Natural killer cell (primary cell): ENCODE measurements at regions not wholly inside any gene's neighbourhood (a gene's known extent, or its start where the extent isn't known, plus 50 kb on each side); places are given as distances from the start of the nearest gene placed in this dataset.

Experiments used
- ATAC-seq, 3 donors: fragments of 150-1000 bp in 2 of 3; fragments of 200-7000 bp in 1 of 3; cut with Tn5 transposase; 1 replicate in 1 of 3; 2 replicates in 2 of 3; pipeline ENCODE4 v1.10.0; 2021; ENCODE audit warnings: mild to moderate bottlenecking in 2 of 3, moderate library complexity in 2 of 3
- DNase-seq, 2 donors: peaks; one replicate each; pipeline versions ENCODE4 v3.0.0 to v3.0.0-alpha.2; 2013 to 2021; ENCODE audit warnings: mixed read lengths in 1 of 2
- H3K27ac ChIP-seq: one replicate; pipeline ENCODE4 v1.5.1; 2013; ENCODE audit warnings: mild to moderate bottlenecking, low read length
- H3K27me3 ChIP-seq: one replicate; pipeline ENCODE4 v1.6.1; 2013; ENCODE audit warnings: low read length; ENCODE audit not compliant: control insufficient read depth, insufficient read depth
- H3K36me3 ChIP-seq: one replicate; pipeline ENCODE4 v1.6.1; 2013; ENCODE audit warnings: low read length; ENCODE audit not compliant: control insufficient read depth, insufficient read depth
- H3K4me1 ChIP-seq: one replicate; pipeline ENCODE4 v1.6.1; 2013; ENCODE audit warnings: low read length; ENCODE audit not compliant: control insufficient read depth, insufficient read depth
- H3K4me3 ChIP-seq: one replicate; pipeline ENCODE4 v1.5.1; 2013; ENCODE audit warnings: low read length
- H3K9me3 ChIP-seq: one replicate; pipeline ENCODE4 v1.6.1; 2013; ENCODE audit warnings: low read length; ENCODE audit not compliant: control insufficient read depth, insufficient read depth
- H3K27ac Mint-ChIP-seq, 2 donors: one replicate each; pipeline ENCODE4 v1.8.0; 2022; ENCODE audit warnings: mild to moderate bottlenecking in 2 of 2, mixed read lengths in 2 of 2, moderate library complexity in 1 of 2
- H3K27me3 Mint-ChIP-seq, 2 donors: one replicate each; pipeline ENCODE4 v1.8.0; 2022; ENCODE audit warnings: low read depth in 2 of 2, mixed read lengths in 2 of 2
- H3K36me3 Mint-ChIP-seq: one replicate; pipeline ENCODE4 v1.8.0; 2022; ENCODE audit warnings: mixed read lengths
- H3K4me1 Mint-ChIP-seq, 2 donors: one replicate each; pipeline ENCODE4 v1.8.0; 2022; ENCODE audit warnings: mixed read lengths in 2 of 2
- H3K4me3 Mint-ChIP-seq: one replicate; pipeline ENCODE4 v1.8.0; 2022; ENCODE audit warnings: mild to moderate bottlenecking, moderate library complexity, mixed read lengths
- H3K9me3 Mint-ChIP-seq, 2 donors: one replicate each; pipeline ENCODE4 v1.8.0; 2022; ENCODE audit warnings: mixed read lengths in 2 of 2
- CTCF ChIP-seq: fragments of 200-600 bp; IDR thresholded peaks from one replicate; pipeline ENCODE4 v1.8.0; 2022; ENCODE audit warnings: antibody characterized with exemption
- WGBS: methylation state at CpG from one replicate; pipeline ENCODE4 v1.1.7; 2013; ENCODE audit warnings: missing lambda C conversion rate; ENCODE audit not compliant: insufficient coverage; 5-methylcytosine and 5-hydroxymethylcytosine counted together
- intact Hi-C: fragments of 100-400 bp; cut with micrococcal nuclease; formaldehyde crosslinking; loops from one replicate; pipeline ENCODE4 v1.14.2; 2022

DNA sequence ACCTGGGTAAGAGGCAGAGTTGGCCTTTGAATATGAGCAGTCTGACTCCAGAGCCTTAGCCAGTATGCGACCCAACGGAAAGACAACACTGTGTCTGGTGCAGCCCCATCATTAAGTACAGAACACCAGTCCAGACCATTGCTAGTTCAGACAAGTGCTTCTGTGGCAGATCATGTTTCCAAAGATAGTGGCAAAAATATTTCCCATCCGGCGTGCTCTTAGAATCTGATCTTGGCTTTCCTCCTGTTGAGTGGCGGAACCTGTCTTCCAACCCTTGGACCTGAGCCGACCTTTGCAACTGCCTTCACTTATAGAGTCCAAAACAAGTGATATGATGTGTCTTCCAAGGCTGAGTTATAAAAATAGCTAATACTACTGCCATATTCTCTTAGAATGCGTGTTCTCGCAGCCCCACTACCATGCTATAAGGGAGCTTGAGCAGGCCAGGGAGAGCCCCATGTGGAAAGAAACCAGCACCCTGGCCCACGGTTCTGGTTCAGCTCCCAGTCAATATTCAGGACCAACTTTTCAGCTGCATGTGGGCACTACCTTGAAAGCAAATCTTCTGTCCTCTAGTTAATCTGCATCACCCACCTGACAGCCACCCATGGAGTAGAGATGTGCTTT is 322.4 kb upstream of the SLCO3A1 start:
- no peaks in the 10 kb centered on the region for H3K9me3 Mint-ChIP-seq
- Histone ChIP-seq H3K4me1 (no peaks in the 10 kb centered on the region), H3K4me3 (no peak overlapping the region), H3K27ac (no peak overlapping the region), H3K27me3 (no peaks in the 10 kb centered on the region), H3K36me3 (no peaks in the 10 kb centered on the region), H3K9me3 (no peaks in the 10 kb centered on the region)
- DNase-seq (no peak), ATAC-seq (no peak)
- H3K36me3 Mint-ChIP-seq: no peaks in the 10 kb centered on the region
- intact Hi-C loops: no loop called here
- H3K4me1 Mint-ChIP-seq: no peaks in the 10 kb centered on the region
- peaks cover 8 to 38% of the 10 kb centered on the region in 2 donors for H3K27me3 Mint-ChIP-seq
- no peak overlapping the region for H3K27ac Mint-ChIP-seq
- TF ChIP-seq CTCF: no peak
- H3K4me3 Mint-ChIP-seq: no peak overlapping the region
- WGBS: 91% methylated on average over 9 of the region's 9 CpGs

DNA sequence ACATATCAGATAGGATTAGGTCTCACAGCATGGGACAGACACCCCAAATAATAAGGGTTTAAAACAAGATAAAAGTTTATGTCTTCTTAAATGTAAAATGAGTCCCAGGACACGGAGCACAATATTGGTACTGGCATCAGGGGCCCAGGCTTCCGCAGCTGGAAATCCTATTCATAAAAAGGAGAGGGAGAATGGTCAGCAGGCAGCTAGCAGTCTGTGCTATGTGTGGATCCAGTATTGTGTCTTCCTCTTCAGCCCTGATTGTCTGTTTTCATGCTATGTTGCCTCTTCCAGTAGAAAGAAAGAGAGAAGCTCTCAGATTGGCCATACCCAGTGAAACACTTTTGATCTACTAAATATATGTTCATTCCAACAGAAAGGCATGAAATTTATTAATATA is 319.3 kb upstream of the SLCO3A1 start:
- H3K27ac ChIP-seq: no peak overlapping the region
- Mint-ChIP-seq H3K36me3 (no peaks in the 10 kb centered on the region), H3K27me3 (peaks cover 5 to 22% of the 10 kb centered on the region in 2 donors), H3K4me3 (no peak overlapping the region), H3K4me1 (no peaks in the 10 kb centered on the region), H3K9me3 (no peaks in the 10 kb centered on the region), H3K27ac (no peak overlapping the region)
- H3K36me3 ChIP-seq: no peaks in the 10 kb centered on the region
- no peak overlapping the region for H3K4me3 ChIP-seq
- no peak for TF ChIP-seq CTCF
- H3K4me1 ChIP-seq: no peaks in the 10 kb centered on the region
- no peaks in the 10 kb centered on the region for H3K27me3 ChIP-seq
- intact Hi-C loops: no loop called here
- no peak for DNase-seq
- H3K9me3 ChIP-seq: no peaks in the 10 kb centered on the region
- ATAC-seq: no peak
- 89% methylated on average over 2 of the region's 2 CpGs for WGBS

DNA sequence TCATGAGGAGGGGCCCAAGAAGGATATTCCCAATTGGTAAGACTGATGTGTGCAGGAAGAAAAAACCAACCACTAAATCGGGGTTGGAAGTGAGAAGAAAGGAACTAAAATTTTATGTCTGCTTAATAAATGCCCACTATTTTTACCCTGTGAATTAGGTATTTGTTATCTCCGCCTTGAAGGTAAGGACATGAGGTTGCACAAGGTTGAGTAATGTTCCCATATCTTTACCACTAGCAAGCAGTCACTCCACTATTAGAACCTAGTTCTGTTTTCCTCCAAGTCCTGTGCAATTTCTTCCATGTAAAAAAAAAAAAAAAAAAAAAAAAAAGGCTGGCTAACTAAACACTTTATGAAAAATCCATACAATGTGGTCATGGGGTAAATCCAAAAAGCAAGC is 318.5 kb upstream of the SLCO3A1 start:
- H3K27me3 Mint-ChIP-seq: peaks cover 4 to 16% of the 10 kb centered on the region in 2 donors
- no peak overlapping the region for H3K27ac ChIP-seq
- no CpG with 5 or more reads among the region's 2 CpGs for WGBS
- no peaks in the 10 kb centered on the region for H3K27me3 ChIP-seq
- DNase-seq (no peak), ATAC-seq (no peak)
- no peaks in the 10 kb centered on the region for H3K36me3 ChIP-seq
- H3K4me1 ChIP-seq: no peaks in the 10 kb centered on the region
- intact Hi-C loops: no loop called here
- TF ChIP-seq CTCF: no peak
- H3K27ac Mint-ChIP-seq: no peak overlapping the region
- no peaks in the 10 kb centered on the region for H3K9me3 ChIP-seq
- H3K4me3 Mint-ChIP-seq: no peak overlapping the region
- H3K4me3 ChIP-seq: no peak overlapping the region
- no peaks in the 10 kb centered on the region for H3K36me3 Mint-ChIP-seq
- H3K4me1 Mint-ChIP-seq: no peaks in the 10 kb centered on the region
- H3K9me3 Mint-ChIP-seq: no peaks in the 10 kb centered on the region

DNA sequence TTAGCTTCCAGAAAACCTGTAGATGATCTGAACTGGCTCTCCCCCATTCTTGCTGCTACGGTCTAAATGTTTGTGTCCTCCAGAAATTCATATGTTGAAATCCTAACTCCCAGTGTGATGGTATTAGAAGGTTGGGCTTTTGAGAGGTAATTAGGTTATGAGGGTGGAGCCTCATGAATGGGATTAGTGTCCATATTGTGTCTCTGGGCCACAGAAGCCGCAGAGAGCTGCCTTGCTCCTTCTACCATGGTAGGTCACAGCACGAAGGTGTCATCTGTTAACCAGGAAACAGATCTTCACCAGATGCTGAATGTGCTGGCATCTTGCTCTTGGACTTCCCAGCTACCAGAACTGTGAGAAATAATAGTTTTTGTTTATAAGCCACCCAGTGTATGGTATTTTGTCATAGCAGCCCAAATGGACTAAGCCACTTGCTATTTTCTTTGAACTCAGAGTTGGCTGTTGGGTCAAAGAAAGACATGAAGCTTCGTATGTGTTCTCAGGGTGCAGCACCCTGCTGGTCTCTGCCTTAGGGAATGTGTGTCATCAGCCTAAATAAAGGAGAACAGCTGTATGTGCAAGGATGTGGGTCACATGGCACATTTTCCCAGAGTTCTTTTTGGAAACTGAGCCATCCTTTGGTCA is 317.5 kb upstream of the SLCO3A1 start:
- no peak for TF ChIP-seq CTCF
- Mint-ChIP-seq H3K4me3 (no peak overlapping the region), H3K27ac (no peak overlapping the region), H3K4me1 (no peaks in the 10 kb centered on the region), H3K27me3 (peaks cover 0 to 19% of the 10 kb centered on the region in 2 donors), H3K9me3 (no peaks in the 10 kb centered on the region), H3K36me3 (no peaks in the 10 kb centered on the region)
- DNase-seq: no peak
- Histone ChIP-seq H3K4me1 (no peaks in the 10 kb centered on the region), H3K4me3 (no peak overlapping the region), H3K36me3 (no peaks in the 10 kb centered on the region), H3K27ac (no peak overlapping the region), H3K27me3 (no peaks in the 10 kb centered on the region), H3K9me3 (no peaks in the 10 kb centered on the region)
- intact Hi-C loops: no loop called here
- 87% methylated on average over 4 of the region's 4 CpGs for WGBS
- no peak for ATAC-seq
